ENCODE measurements at regions not wholly inside any gene's neighbourhood (a gene's known extent, or its start where the extent isn't known, plus 50 kb on each side); places are given as distances from the start of the nearest gene placed in this dataset.

DNA sequence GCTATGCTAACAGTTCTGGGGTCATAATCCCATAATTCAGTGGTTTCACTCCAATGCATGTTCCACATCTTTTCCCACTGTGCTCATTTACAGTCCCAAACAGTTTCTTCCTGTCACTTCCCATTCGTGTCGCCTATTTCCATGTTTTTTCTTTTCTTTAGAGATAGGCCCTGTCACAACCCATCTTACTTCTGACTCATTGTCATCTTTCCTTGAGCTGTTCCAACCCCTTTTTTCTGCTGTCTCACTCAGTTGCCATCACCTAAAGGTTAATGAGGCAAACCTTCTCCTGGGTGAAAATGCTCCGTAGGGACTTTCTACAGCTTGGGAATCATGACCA, 814.5 kb downstream of the VGLL3 start:
- TF ChIP-seq, protein P1, sequence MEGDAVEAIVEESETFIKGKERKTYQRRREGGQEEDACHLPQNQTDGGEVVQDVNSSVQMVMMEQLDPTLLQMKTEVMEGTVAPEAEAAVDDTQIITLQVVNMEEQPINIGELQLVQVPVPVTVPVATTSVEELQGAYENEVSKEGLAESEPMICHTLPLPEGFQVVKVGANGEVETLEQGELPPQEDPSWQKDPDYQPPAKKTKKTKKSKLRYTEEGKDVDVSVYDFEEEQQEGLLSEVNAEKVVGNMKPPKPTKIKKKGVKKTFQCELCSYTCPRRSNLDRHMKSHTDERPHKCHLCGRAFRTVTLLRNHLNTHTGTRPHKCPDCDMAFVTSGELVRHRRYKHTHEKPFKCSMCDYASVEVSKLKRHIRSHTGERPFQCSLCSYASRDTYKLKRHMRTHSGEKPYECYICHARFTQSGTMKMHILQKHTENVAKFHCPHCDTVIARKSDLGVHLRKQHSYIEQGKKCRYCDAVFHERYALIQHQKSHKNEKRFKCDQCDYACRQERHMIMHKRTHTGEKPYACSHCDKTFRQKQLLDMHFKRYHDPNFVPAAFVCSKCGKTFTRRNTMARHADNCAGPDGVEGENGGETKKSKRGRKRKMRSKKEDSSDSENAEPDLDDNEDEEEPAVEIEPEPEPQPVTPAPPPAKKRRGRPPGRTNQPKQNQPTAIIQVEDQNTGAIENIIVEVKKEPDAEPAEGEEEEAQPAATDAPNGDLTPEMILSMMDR (IDR thresholded peaks at IDR 0.05), result no peak
- no peak for TF ChIP-seq POLR2A (IDR thresholded peaks at IDR 0.05)

Measured in uterus (tissue), 2 donors.